ENCODE measurements at regions not wholly inside any gene's neighbourhood (a gene's known extent, or its start where the extent isn't known, plus 50 kb on each side); places are given as distances from the start of the nearest gene placed in this dataset.
A peak's percentile ranks its signal among the peaks of the same experiment; 100 is the strongest.

GRCh38 chr5:179411161-179411841 is 66.0 kb upstream of the ADAMTS2 start:
- Histone ChIP-seq H3K9me3 (no peaks in the 10 kb centered on the region), H3F3A (replicated peaks; ENCODE audit: insufficient read depth) (no peaks in the 10 kb centered on the region), H3K9me2 (no peaks in the 10 kb centered on the region), H3K79me2 (ENCODE audit: insufficient read depth) (no peaks in the 10 kb centered on the region), H3K4me1 (ENCODE audit: control insufficient read depth in 1 of 2, insufficient read depth in 2 of 2, low read depth in 1 of 2, low read length in 1 of 2) (peaks cover 0 to 73% of the 10 kb centered on the region in 2 experiments; a peak in 1 of 4 replicates), H3K36me3 (replicated peaks in 1 of 2; ENCODE audit: control insufficient read depth in 1 of 2, insufficient read depth in 2 of 2, low read length in 1 of 2) (no peaks in the 10 kb centered on the region), H3K4me3 (ENCODE audit: low read depth in 2 of 2, low read length in 1 of 2) (no peak overlapping the region), H3K4me2 (no peak overlapping the region), H4K20me1 (ENCODE audit: insufficient read depth) (no peaks in the 10 kb centered on the region), H3K9ac (no peak overlapping the region), H3K27ac (ENCODE audit: low read depth in 2 of 2, low read length in 1 of 2) (peak overlapping the region in 1 of 2 experiments; percentile 83; a peak in 2 of 4 replicates), H3K27me3 (ENCODE audit: insufficient read depth) (no peaks in the 10 kb centered on the region), H2AFZ (ENCODE audit: low read depth) (no peak overlapping the region)
- no peak for TF ChIP-seq USF2 (IDR thresholded peaks at IDR 0.05; ENCODE audit: borderline replicate concordance, low read depth, low read length)
- WGBS (ENCODE audit: low lambda C conversion rate) = 53% methylated on average over 8 of the region's 14 CpGs
- ChIA-PET CTCF (interaction anchor here (0.6 kb wide), 1 partner anchor 16 kb away, joined by 3 read pairs; no protein-coding TSS in a partner anchor), POLR2A (no interaction called here)
- no peak for DNase-seq

GRCh38 chr5:179410291-179411160 is 65.3 kb upstream of the ADAMTS2 start:
- peak overlapping the region in 1 of 2 experiments; percentile 83; a peak in 1 of 4 replicates for H3K27ac ChIP-seq (ENCODE audit: low read depth in 2 of 2, low read length in 1 of 2)
- no peaks in the 10 kb centered on the region for H3K36me3 ChIP-seq (replicated peaks in 1 of 2; ENCODE audit: control insufficient read depth in 1 of 2, insufficient read depth in 2 of 2, low read length in 1 of 2)
- H4K20me1 ChIP-seq (ENCODE audit: insufficient read depth) = no peaks in the 10 kb centered on the region
- peaks cover 0 to 81% of the 10 kb centered on the region in 2 experiments; a peak in 1 of 4 replicates for H3K4me1 ChIP-seq (ENCODE audit: control insufficient read depth in 1 of 2, insufficient read depth in 2 of 2, low read depth in 1 of 2, low read length in 1 of 2)
- H3K9ac ChIP-seq = no peak overlapping the region
- CTCF ChIA-PET = interaction anchor here (0.6 kb wide), 1 partner anchor 17 kb away, joined by 3 read pairs; no protein-coding TSS in a partner anchor
- H3K4me3 ChIP-seq (ENCODE audit: low read depth in 2 of 2, low read length in 1 of 2) = no peak overlapping the region
- H3K9me2 ChIP-seq = no peaks in the 10 kb centered on the region
- no peaks in the 10 kb centered on the region for H3K9me3 ChIP-seq
- no peaks in the 10 kb centered on the region for H3K27me3 ChIP-seq (ENCODE audit: insufficient read depth)
- H3K79me2 ChIP-seq (ENCODE audit: insufficient read depth) = no peaks in the 10 kb centered on the region
- peak; percentile 71 for DNase-seq
- H3F3A ChIP-seq (replicated peaks; ENCODE audit: insufficient read depth) = no peaks in the 10 kb centered on the region
- no peak overlapping the region for H3K4me2 ChIP-seq
- H2AFZ ChIP-seq (ENCODE audit: low read depth) = no peak overlapping the region
- POLR2A ChIA-PET = no interaction called here
- 69% methylated on average over 9 of the region's 27 CpGs for WGBS (ENCODE audit: low lambda C conversion rate)
- TF ChIP-seq GATA2 (CRISPR knock-in tag; IDR thresholded peaks at IDR 0.05) (no peak), RCOR1 (IDR thresholded peaks at IDR 0.05; ENCODE audit: low read length) (no peak), FOSL2 (IDR thresholded peaks at IDR 0.05; ENCODE audit: borderline replicate concordance, low read depth) (no peak), TAF1 (IDR thresholded peaks at IDR 0.05; ENCODE audit: borderline replicate concordance, low read depth, low read length) (no peak), SMC3 (IDR thresholded peaks at IDR 0.05; ENCODE audit: low read depth, low read length) (no peak), RXRA (IDR thresholded peaks at IDR 0.05; ENCODE audit: borderline replicate concordance, low read depth) (no peak), CHD2 (IDR thresholded peaks at IDR 0.05; ENCODE audit: low read length, partially characterized antibody) (no peak), FOXM1 (IDR thresholded peaks at IDR 0.05; ENCODE audit: low read depth) (no peak), FOXJ3 (CRISPR knock-in tag; IDR thresholded peaks at IDR 0.05) (no peak), TCF12 (IDR thresholded peaks at IDR 0.05) (no peak), EZH2phosphoT487 (IDR thresholded peaks at IDR 0.05; ENCODE audit: borderline replicate concordance, low read depth) (no peak), SIN3A (IDR thresholded peaks at IDR 0.05; ENCODE audit: borderline replicate concordance, low read depth, low read length) (no peak), USF2 (IDR thresholded peaks at IDR 0.05; ENCODE audit: borderline replicate concordance, low read depth, low read length) (no peak), JUND (IDR thresholded peaks at IDR 0.05) (no peak)
- TF ChIP-seq, protein P1, sequence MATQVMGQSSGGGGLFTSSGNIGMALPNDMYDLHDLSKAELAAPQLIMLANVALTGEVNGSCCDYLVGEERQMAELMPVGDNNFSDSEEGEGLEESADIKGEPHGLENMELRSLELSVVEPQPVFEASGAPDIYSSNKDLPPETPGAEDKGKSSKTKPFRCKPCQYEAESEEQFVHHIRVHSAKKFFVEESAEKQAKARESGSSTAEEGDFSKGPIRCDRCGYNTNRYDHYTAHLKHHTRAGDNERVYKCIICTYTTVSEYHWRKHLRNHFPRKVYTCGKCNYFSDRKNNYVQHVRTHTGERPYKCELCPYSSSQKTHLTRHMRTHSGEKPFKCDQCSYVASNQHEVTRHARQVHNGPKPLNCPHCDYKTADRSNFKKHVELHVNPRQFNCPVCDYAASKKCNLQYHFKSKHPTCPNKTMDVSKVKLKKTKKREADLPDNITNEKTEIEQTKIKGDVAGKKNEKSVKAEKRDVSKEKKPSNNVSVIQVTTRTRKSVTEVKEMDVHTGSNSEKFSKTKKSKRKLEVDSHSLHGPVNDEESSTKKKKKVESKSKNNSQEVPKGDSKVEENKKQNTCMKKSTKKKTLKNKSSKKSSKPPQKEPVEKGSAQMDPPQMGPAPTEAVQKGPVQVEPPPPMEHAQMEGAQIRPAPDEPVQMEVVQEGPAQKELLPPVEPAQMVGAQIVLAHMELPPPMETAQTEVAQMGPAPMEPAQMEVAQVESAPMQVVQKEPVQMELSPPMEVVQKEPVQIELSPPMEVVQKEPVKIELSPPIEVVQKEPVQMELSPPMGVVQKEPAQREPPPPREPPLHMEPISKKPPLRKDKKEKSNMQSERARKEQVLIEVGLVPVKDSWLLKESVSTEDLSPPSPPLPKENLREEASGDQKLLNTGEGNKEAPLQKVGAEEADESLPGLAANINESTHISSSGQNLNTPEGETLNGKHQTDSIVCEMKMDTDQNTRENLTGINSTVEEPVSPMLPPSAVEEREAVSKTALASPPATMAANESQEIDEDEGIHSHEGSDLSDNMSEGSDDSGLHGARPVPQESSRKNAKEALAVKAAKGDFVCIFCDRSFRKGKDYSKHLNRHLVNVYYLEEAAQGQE (IDR thresholded peaks at IDR 0.05; ENCODE audit: low read depth, low read length) = no peak
- TF ChIP-seq, protein P2, sequence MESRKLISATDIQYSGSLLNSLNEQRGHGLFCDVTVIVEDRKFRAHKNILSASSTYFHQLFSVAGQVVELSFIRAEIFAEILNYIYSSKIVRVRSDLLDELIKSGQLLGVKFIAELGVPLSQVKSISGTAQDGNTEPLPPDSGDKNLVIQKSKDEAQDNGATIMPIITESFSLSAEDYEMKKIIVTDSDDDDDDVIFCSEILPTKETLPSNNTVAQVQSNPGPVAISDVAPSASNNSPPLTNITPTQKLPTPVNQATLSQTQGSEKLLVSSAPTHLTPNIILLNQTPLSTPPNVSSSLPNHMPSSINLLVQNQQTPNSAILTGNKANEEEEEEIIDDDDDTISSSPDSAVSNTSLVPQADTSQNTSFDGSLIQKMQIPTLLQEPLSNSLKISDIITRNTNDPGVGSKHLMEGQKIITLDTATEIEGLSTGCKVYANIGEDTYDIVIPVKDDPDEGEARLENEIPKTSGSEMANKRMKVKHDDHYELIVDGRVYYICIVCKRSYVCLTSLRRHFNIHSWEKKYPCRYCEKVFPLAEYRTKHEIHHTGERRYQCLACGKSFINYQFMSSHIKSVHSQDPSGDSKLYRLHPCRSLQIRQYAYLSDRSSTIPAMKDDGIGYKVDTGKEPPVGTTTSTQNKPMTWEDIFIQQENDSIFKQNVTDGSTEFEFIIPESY (IDR thresholded peaks at IDR 0.05; ENCODE audit: borderline replicate concordance, low read depth) = no peak

Data from SK-N-SH (cell line).